Fibroblast of peridontal ligament (primary cell): ENCODE measurements at regions not wholly inside any gene's neighbourhood (a gene's known extent, or its start where the extent isn't known, plus 50 kb on each side); places are given as distances from the start of the nearest gene placed in this dataset.
A peak's percentile ranks its signal among the peaks of the same experiment; 100 is the strongest.

Experiments
- DNase-seq: peaks from one replicate; pipeline ENCODE4 v3.0.0-alpha.2; 2010; ENCODE audit errors: extremely low read depth

- DNase-seq = no peak
Observed at GRCh38 chr4:54495091-54495490, 162.7 kb upstream of the KIT start.

- no peak for DNase-seq
Observed at GRCh38 chr4:54495641-54496040, 162.1 kb upstream of the KIT start.

GRCh38 chr4:54496412-54496811, 161.3 kb upstream of the KIT start:
- DNase-seq = no peak

GRCh38 chr4:54497947-54498346, 159.8 kb upstream of the KIT start:
- DNase-seq = no peak

GRCh38 chr4:54498661-54499111, 159.1 kb upstream of the KIT start:
- DNase-seq = peak; percentile 70

GRCh38 chr4:54499308-54500074, 158.3 kb upstream of the KIT start:
- DNase-seq = peak; percentile 13

GRCh38 chr4:54505362-54505761, 152.4 kb upstream of the KIT start:
- no peak for DNase-seq

- DNase-seq = no peak
Observed at GRCh38 chr4:54505996-54506395, 151.8 kb upstream of the KIT start.

GRCh38 chr4:54509057-54509456, 148.7 kb upstream of the KIT start:
- no peak for DNase-seq

GRCh38 chr4:54513204-54513603, 144.6 kb upstream of the KIT start:
- peak; percentile 90 for DNase-seq

- DNase-seq = no peak
Observed at GRCh38 chr4:54513741-54514140, 144.0 kb upstream of the KIT start.

- DNase-seq = peak; percentile 29
Observed at GRCh38 chr4:54516556-54517215, 141.1 kb upstream of the KIT start.

- DNase-seq = no peak
Observed at GRCh38 chr4:54517781-54518444, 139.8 kb upstream of the KIT start.

GRCh38 chr4:54525602-54526001, 132.2 kb upstream of the KIT start:
- DNase-seq = peak; percentile 72

GRCh38 chr4:54526560-54526959, 131.2 kb upstream of the KIT start:
- DNase-seq = no peak

GRCh38 chr4:54527532-54527931, 130.2 kb upstream of the KIT start:
- DNase-seq = no peak

- peak; percentile 41 for DNase-seq
Observed at GRCh38 chr4:54539500-54540029, 118.2 kb upstream of the KIT start.

- no peak for DNase-seq
Observed at GRCh38 chr4:54540931-54541330, 116.8 kb upstream of the KIT start.

- DNase-seq = peak; percentile 48
Observed at GRCh38 chr4:54541426-54542118, 116.2 kb upstream of the KIT start.

GRCh38 chr4:54542119-54542438, 115.7 kb upstream of the KIT start:
- no peak for DNase-seq

- DNase-seq = no peak
Observed at GRCh38 chr4:54542540-54543041, 115.2 kb upstream of the KIT start.
